Kidney (tissue), 13 donors: ENCODE measurements at regions not wholly inside any gene's neighbourhood (a gene's known extent, or its start where the extent isn't known, plus 50 kb on each side); places are given as distances from the start of the nearest gene placed in this dataset.

Experiments used
- DNase-seq, 5 donors: peaks; one replicate each; pipeline ENCODE4 v3.0.0-alpha.2; 2013 to 2020
- FAIRE-seq: peaks from 2 replicates; lab custom pipeline; 2012; peaks lifted over from hg19 to GRCh38; lab: Jason Lieb, UNC
- H3K27ac ChIP-seq, 2 donors: one replicate each; pipeline ENCODE4 v1.7.0; 2013; ENCODE audit warnings: low read depth in 2 of 2, low read length in 2 of 2, inconsistent platforms in 1 of 2
- H3K27me3 ChIP-seq: one replicate; pipeline ENCODE4 v1.7.1; 2013; ENCODE audit warnings: low read length, inconsistent platforms; ENCODE audit not compliant: control insufficient read depth, insufficient read depth
- H3K36me3 ChIP-seq, 3 donors: one replicate each; pipeline versions ENCODE4 v1.7.0 to v1.7.1; 2013; ENCODE audit warnings: low read length in 3 of 3, control low read depth in 1 of 3, inconsistent platforms in 1 of 3; ENCODE audit not compliant: insufficient read depth in 3 of 3, control insufficient read depth in 2 of 3
- H3K4me1 ChIP-seq, 3 donors: one replicate each; pipeline versions ENCODE4 v1.7.0 to v1.7.1; 2013; ENCODE audit warnings: low read length in 3 of 3, inconsistent platforms in 1 of 3, low read depth in 1 of 3; ENCODE audit not compliant: control insufficient read depth in 2 of 3, insufficient read depth in 2 of 3
- H3K4me3 ChIP-seq, 3 donors: one replicate each; pipeline versions ENCODE4 v1.7.0 to v1.8.1; 2013; ENCODE audit warnings: low read length in 3 of 3, control low read depth in 1 of 3, inconsistent platforms in 1 of 3
- H3K9ac ChIP-seq, 3 donors: one replicate each; pipeline versions ENCODE4 v1.7.0 to v1.7.1; 2013; ENCODE audit warnings: low read length in 3 of 3, control low read depth in 1 of 3, inconsistent platforms in 1 of 3
- H3K9me3 ChIP-seq, 3 donors: one replicate each; pipeline versions ENCODE4 v1.7.0 to v1.7.1; 2013; ENCODE audit warnings: low read length in 3 of 3, control low read depth in 1 of 3, inconsistent platforms in 1 of 3; ENCODE audit not compliant: control insufficient read depth in 2 of 3, insufficient read depth in 1 of 3
- intact Hi-C: fragments of 100-400 bp; cut with DNase I; formaldehyde crosslinking; loops from one replicate; pipeline ENCODE4 v1.11.1; 2022
- TF ChIP-seq, protein P1 (sequence below): IDR thresholded peaks from 3 replicates; pipeline ENCODE4 v1.5.1; 2012; ENCODE audit warnings: mild to moderate bottlenecking, moderate library complexity, borderline replicate concordance; ENCODE audit not compliant: insufficient read depth; ENCODE audit errors: extremely low read depth
- donor health status: control.
- donor health status: control.
- donor health status: control.
- donor health status: control.
- donor health status: control.
- donor health status: DM: yes; HTN: yes; CAD: no.
- donor health status: Normal renal cell carcinoma (clear cell type).

- DNase-seq: no peak
- H3K27ac ChIP-seq: no peak overlapping the region
- H3K9ac ChIP-seq: no peak overlapping the region
- FAIRE-seq: no peak
- TF ChIP-seq, protein P1, sequence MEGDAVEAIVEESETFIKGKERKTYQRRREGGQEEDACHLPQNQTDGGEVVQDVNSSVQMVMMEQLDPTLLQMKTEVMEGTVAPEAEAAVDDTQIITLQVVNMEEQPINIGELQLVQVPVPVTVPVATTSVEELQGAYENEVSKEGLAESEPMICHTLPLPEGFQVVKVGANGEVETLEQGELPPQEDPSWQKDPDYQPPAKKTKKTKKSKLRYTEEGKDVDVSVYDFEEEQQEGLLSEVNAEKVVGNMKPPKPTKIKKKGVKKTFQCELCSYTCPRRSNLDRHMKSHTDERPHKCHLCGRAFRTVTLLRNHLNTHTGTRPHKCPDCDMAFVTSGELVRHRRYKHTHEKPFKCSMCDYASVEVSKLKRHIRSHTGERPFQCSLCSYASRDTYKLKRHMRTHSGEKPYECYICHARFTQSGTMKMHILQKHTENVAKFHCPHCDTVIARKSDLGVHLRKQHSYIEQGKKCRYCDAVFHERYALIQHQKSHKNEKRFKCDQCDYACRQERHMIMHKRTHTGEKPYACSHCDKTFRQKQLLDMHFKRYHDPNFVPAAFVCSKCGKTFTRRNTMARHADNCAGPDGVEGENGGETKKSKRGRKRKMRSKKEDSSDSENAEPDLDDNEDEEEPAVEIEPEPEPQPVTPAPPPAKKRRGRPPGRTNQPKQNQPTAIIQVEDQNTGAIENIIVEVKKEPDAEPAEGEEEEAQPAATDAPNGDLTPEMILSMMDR: no peak
- H3K4me3 ChIP-seq: no peak overlapping the region
- no peaks in the 10 kb centered on the region for H3K36me3 ChIP-seq
- no peaks in the 10 kb centered on the region for H3K27me3 ChIP-seq
- H3K4me1 ChIP-seq: no peaks in the 10 kb centered on the region
- H3K9me3 ChIP-seq: no peaks in the 10 kb centered on the region
- intact Hi-C loops: no loop called here
These were observed 115.0 kb downstream of the UBE2U start for GRCh38 chr1:64318428-64318827.

DNA sequence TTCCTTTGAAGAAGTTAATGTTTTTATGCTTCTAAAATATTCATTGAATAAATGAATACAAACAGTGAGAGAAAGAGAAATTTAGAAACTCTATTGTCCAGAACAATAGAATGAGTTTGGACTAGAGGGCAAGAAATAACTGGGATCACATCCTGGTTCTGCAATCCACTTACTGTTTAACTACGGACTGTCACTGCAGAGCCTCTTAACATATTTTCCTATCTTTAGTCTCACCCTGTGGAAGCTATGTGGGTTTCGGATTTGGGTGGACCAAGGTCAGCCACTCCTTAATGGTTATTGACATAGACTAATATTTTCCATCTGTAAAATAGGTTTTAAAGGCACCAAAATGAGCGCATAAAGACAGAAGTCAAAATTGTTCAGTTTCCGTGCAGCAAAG is 116.6 kb downstream of the UBE2U start:
- FAIRE-seq (no peak), DNase-seq (no peak)
- H3K4me1 ChIP-seq: no peaks in the 10 kb centered on the region
- no peaks in the 10 kb centered on the region for H3K36me3 ChIP-seq
- H3K27me3 ChIP-seq: no peaks in the 10 kb centered on the region
- no peak overlapping the region for H3K9ac ChIP-seq
- no peaks in the 10 kb centered on the region for H3K9me3 ChIP-seq
- no peak overlapping the region for H3K4me3 ChIP-seq
- H3K27ac ChIP-seq: no peak overlapping the region
- intact Hi-C loops: no loop called here
- TF ChIP-seq, protein P1: no peak

- intact Hi-C loops: no loop called here
- Histone ChIP-seq H3K9me3 (no peaks in the 10 kb centered on the region), H3K4me3 (no peak overlapping the region), H3K27ac (no peak overlapping the region), H3K4me1 (no peaks in the 10 kb centered on the region), H3K9ac (no peak overlapping the region), H3K36me3 (no peaks in the 10 kb centered on the region), H3K27me3 (no peaks in the 10 kb centered on the region)
- no peak for FAIRE-seq
- TF ChIP-seq, protein P1: no peak
- no peak for DNase-seq
These were observed 117.0 kb downstream of the UBE2U start for GRCh38 chr1:64320470-64320869.
